ENCODE measurements at regions not wholly inside any gene's neighbourhood (a gene's known extent, or its start where the extent isn't known, plus 50 kb on each side); places are given as distances from the start of the nearest gene placed in this dataset.

DNA sequence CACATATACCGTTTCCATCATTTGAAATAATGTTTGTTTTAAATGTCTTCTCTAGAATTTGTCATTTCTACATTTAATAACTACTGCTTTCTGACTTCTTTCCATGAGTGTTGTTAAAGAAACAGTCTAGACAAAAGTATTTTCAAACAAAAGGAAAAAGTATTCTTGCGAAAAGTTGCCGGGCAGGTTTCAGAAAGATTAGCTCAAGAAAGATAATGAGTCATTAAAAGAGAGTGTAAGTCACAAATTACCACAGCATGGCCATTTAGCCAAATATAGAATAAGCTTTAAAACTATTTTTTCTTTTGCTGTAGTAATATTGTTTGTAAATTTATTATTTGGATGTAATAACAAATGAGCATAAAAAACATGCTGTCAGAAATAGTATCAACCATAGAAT, 493.0 kb downstream of the TLL1 start:
- DNase-seq = no peak

DNA sequence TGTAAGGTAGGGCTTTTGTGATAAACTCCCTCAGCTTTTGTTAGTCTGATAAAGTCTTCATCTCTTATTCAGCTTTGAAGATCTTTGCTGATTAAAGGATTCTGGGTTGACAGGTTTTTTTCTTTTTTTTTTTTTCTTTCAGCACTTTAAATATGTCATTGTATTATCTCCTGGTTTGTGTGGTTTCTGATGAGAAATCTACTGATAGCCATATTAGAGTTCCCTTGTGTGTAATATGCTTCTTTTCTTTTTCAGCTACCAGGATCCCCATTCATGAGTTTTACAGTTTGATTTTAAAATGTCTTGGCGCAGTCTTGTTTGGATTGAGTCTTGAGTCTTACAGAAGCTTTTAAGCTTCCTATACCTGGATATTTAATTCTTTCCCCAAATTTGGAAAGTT, 504.5 kb downstream of the TLL1 start:
- no peak for DNase-seq

DNA sequence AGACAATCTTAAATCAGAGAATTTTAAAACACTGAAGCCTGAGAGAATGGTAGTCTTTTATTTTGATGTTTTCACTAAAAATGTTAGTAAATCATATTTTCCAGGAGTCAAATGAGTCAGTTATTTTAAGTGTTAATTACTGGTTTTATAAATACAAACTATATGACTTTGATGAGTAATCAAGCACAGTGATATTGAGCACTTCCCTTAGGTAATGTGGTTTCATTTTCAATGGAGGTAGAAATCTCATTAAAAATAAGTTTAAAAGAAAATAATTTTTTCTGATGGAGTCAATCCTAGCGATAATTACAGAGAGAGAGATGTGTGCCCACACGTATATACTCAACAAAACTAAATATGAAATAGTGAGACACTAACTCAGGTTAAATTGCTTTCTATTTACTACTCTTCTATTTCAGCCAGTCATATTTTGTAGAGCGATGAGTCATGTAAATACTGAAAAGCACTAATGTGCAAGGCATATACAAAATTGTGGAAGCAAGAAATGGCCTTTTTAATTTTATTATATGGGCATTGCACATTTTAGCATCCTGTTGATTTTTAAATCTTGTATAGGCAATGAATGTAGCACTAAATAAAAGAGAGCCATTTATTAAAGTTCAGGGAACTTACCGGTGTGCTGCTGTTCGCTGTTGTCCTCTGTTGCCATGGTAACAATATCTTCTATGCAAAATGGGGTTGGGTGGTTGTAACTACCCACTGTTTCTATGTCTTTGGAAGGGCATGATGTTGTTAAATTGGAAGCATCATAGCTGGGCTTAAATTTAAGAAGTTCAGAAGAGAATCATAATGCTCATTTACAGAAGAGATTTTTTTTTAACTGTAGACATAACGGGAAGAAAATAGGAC, 513.7 kb downstream of the TLL1 start:
- no peak for DNase-seq

DNA sequence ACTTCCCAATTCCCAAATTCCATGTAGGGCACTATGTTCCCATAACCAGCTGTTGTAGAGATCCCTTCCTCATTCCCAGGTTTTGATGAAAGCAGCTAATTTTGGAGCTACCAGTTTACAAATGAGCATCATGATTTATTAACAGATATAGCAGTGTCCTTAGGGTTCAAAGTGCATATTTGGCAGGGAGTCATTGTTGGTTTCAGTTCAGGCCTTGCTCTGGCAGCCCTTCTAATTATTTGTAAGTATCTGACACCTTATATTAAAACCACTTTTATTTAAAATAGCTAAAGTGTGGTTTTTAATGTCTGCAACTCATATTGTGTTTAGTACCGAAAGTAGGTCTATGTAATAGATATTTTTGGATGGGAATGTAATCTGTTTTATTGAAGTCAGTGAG, 518.5 kb downstream of the TLL1 start:
- DNase-seq = no peak

DNA sequence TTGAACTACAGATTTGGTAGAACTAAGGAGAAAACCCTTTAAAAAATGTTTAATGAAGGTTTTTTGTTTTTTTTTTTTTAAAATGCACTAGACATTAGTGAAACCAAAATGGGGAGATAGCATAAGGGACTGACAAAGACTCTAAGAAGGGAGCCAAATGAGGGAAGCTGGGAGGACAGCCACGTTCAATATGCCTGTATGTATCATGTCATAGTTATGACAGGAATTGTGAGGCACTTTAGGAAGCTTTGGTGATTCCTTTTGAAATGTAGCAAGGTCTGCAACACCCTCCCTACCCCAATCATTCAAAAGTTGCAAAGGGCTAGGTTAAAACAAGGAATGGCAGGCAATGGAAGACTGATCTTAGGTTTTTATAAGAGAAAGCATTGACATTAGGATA, 526.0 kb downstream of the TLL1 start:
- no peak for DNase-seq

DNA sequence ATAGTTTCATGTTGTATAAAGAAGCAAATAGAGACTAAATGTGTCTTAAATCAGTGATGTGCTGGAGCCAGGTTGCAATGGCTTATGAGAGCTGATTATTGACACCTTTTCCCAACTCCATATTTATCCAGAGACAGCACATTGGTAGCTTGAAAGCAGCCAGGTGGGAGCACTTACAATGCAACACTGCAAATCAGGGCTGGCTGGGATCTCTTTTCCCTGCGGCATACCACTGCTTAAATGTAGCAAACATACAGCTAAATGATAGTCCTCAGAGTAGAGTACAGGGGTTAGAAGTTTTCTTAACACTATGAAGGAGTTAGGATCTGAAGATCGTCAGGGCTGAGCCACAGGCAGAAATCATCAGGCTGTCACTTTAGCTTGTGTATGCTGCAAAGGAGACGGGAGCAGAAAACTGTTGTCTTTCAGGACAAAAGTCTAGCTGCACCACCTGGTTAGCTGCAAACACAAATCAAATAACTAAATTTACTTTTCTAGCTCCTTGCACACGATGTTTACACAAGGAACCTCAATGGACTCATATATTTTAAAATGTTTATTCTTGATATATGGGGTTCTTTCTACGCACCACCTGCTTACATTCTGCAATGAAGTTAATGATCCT, 527.3 kb downstream of the TLL1 start:
- DNase-seq = peak; percentile 25

DNA sequence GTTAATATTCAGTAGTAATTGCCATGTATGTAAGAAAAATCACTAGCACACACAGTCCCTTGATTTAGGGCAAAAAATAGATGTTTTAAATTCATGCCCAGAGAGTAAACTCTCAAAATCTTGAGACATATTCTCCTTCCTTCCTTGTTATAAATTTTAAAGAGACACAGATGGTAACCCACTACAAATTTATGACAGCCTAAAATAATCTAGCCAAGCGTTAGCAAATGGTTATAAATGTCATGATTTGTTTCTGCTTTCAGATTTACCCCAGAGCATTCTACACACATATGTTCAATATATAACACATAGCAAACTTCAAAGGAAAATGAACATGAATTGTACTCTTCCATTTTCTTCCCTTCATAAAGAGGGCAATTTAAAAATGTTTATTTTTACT, 540.3 kb downstream of the TLL1 start:
- no peak for DNase-seq

DNA sequence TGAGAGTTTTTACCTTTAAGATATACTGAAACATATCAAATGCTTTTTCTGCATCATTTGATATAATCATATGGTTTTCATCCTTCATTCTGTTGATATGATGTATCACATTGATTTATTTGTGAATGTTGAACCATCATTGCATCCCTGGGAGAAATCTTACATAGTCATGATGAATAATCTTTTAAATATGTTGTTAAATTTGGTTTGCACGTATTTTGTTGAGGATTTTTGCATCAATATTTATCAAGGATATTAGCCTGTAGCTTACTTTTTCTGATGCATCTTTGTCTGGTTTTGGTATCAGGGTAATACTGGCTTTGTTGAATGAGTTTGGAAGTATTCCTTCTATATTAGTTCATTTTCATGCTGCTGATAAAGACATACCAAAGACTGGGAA, 541.4 kb downstream of the TLL1 start:
- no peak for DNase-seq

DNA sequence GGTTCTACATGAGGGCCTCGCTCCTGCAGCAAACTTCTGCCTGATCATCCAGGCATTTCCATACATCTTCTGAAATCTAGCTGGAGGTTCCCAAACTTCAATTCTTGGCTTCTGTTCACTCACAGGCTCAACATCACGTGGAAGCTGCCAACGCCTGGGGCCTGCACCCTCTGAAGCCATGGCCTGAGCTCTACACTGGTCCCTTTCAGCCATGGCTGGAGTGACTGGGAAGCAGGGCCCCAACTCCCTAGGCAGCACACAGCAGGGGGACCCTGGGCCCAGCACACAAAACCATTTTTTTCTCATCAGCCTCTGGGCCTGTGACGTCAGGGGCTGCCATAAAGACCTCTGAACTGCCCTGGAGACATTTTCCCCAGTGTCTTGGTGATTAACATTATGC, 542.7 kb downstream of the TLL1 start:
- DNase-seq = no peak

DNA sequence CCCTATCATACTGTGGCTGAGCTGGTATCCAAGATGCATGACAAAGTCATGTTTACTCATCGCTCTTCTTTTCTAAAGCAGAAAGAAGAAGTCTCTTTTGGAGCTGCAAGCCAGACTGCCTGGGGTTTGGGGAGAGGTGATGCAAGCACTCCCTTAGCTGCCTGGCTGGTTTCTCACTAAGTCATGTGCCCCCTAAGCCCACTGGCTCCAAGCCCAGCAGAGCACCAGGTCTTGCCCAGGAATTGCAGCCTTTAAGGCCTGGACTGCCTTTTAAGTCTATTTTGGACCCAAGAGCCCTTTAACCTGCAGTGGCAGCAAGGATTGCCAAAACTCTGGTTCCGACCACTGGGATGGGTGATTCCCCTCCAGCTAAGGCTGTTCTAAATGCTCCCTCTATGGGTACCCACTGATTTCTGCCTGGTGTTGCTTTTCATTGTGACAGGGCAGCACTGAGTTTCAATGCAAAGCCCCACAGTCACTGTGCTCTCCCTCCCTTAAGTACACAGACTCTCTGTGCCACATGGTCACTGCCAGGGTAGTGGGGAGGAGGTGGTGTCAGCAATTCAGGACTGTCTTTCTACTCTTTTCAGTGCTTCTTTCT, 548.6 kb downstream of the TLL1 start:
- DNase-seq = no peak

DNA sequence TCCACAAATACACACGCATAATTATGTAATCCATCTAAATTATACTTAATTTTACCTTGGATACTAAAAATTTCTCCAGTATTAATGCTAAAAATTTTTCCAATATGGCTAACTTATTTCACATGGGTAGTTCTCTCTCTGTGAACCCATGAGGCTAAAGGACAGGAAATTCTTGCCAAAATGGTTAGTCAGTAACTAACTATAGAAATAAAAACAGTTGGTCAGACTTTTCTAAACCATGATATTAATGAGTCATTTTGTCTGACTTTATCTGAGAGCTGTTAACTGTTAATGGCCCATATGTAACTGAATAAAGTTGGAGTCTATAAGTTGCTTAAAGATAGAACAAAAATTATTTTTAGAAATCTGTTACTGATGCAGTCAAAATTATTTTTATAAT, 549.4 kb downstream of the TLL1 start:
- DNase-seq = no peak

DNA sequence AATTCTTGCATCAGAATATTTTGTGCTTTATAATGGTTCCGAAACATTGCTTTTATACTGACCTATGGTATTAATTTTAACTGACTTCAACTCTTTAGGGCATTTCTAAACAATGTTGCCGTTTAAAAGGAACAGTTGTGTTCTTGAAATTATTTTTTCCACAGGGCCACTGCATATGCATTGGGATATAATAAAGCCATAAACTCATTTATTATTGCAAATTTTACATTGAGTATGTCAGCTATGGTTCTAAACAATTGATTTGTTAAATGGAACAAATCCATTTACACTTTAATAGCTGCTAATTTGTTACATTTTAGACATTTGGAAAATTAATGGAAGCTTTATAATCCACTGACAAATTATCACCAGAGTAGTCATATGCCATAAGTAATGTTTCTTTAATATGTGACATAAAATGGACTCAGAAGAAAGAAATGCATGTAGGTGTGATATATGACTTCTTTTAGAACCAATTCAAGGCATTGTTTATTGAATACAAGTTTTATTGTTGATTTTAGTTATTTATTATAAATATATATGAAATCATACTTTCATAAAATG, 553.3 kb downstream of the TLL1 start:
- DNase-seq = no peak

DNA sequence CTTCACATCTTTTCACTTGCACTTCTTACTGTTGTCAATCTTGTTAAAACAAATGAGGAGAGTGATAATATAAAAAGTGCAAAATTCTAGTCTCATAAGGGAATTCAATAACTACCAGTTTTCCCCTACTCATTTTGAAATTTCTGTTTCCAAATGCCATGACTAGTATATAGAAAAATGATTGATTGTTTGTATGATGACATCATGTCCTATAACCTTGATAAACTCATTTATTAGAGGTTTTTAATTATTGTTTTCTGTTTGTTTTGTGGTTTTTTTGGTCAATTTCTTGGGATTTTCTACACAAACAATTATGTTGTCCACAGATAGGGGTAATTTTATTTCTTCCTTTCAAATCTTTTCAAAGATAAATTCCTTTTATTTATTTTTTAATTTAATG, 559.1 kb downstream of the TLL1 start:
- no peak for DNase-seq

DNA sequence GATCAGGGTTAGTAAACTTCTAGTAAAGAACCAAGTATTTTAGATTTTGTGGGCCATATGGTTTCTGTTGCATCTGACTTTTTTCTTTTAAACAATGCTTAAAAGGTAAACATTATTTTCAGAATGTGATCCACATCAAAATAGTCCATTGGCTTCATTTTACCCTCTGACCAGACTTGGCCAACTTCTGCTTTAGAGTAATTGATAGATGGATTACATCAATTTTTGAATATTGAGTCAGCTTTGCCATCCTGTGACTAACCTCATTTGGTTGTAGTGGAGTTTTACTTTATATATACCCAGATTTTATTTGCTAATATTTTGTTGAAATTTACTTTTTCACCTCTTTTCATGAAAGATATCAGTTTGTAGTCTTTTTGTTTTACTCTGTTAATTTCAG, 559.8 kb downstream of the TLL1 start:
- no peak for DNase-seq

DNA sequence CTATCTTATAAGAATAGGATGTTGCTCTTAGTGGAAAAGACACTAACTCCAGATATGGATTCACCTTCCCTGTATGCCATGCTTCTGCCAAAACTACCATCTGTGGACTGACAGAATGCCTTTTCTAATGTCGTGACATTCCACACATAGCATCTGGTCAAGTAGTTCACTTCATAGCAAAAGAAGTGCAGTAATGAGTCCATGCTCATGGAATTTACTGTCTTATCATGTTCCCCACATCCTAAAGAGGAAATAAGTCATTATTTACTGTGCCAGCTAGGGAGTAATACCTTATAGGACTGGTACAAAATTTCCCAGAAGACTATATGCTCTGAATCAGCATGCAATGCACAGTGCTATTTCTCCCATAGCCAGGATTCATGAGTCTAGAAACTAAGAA, 562.4 kb downstream of the TLL1 start:
- DNase-seq = no peak

DNA sequence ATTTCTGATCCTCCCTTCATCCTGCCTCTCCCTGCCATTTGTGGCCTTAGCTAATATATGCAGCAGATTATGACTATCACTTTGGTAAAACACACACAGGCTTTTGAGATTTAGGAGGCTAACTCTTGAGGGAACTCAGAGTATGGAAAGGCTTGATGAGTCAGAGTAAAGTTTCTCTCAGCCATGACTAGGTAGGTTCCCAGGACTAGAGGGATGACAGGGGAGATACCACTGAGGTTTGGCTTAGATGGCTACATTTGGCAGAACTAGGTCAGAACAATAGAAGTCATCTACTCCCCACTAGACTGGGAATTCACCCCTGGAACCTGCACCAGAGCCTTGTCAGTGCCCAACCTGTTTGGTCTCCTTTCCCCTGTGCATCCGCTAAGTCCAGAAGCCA, 585.7 kb downstream of the TLL1 start:
- no peak for DNase-seq

DNA sequence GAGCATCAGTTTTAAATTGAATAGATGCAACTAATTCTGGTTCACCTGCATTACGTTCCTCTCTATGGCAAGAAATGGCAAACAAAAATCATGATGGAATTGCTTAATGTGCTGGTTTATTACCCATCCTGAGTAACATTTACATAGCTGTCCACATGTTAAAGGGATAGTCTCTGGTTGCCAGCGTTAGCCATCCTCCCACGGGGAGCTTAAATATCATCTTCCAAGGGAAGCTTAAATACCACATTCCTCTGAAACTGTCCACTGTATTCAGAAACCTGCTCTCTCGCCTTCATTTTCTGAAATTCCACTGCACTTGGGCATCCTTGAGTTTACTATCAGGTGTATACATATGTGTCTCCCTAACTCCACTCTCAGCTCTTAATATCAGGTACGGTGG, 586.6 kb downstream of the TLL1 start:
- no peak for DNase-seq

DNA sequence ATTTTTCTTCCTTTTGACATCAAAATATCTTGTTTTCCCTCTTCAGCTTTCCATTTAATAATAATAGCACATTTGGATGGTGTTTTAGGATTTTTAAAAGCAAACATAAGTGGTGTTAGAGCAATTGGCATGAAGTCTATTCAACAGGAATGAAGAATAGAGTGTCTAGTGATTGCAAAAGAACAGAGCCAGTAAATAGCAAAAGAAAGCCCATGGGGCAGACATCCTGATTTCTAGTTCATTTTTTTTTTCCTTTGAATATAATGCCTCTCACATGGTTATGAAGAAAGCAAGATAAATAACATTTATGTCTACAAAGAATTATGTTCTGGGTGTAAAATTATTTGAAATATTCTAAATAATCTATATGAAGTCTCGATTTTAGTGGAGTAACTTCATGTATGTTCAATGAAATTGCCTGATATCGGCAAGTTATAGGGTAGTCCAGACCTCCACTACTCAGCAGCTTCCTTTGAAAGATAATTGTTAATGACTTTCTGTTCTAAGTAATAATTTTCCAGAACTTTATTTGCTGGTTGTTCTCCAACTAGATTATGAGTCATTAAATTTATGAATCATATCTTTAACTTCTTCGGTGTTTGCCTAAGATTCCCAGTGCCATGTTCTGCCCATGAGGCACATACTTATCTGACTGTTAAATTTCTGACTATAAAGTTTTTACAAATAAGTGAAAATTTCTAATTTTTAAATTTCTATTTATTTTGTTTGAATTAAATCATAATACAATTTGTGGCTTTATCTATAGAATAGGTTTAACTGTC, 587.9 kb downstream of the TLL1 start:
- DNase-seq = no peak

DNA sequence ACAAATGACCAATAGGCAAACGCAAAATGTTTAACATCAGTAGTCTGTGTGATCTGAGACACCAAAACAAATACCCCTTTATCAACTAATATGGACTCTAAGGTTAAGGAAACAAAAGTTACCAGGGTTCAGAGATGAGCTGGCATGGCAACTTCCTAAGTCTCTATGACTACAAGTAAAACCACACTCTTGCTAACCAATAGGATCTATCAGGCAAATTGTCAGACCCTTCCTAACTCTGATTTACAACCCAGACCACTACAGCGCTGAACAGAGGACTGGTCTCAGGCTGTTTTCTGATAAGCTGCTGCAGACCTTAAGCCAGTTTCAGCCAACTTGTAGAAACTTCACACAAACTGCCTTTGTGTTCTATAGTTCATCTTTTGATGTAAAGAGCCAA, 608.0 kb downstream of the TLL1 start:
- no peak for DNase-seq

DNA sequence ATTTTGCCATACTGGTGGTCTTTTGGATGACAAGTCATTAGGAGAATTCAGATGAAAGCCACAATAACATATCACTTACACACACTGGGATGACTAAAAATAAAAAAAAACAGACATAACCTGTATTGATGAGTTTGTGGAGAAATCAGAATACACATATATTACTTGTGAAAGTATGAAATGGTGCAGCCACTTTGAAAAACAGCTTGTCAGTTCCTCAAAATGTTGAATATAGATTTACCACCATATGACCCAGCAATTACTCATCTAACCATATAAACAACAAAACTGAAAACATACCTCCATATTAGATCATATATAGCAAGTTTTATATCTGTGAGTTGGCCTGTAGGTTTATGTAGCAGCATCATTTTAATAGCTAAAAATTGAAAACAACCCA, 608.7 kb downstream of the TLL1 start:
- no peak for DNase-seq

DNA sequence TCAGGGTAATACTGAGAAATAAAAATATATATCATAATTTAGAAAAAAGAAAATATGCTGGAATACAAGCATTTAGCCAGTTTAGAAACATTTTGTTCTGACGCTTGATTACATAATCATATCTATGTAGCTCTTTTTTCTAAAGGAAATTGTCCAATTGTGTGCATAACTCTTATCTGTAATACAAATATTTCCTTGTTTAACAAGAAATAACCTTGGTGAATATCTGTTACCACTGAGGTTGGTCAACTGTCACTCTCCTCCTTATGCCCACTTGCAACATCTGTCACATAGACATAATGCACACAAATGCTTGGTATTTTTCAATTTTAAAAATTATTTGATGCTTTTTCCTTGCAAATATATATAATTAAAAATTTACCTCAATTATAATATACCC, 609.7 kb downstream of the TLL1 start:
- no peak for DNase-seq

DNA sequence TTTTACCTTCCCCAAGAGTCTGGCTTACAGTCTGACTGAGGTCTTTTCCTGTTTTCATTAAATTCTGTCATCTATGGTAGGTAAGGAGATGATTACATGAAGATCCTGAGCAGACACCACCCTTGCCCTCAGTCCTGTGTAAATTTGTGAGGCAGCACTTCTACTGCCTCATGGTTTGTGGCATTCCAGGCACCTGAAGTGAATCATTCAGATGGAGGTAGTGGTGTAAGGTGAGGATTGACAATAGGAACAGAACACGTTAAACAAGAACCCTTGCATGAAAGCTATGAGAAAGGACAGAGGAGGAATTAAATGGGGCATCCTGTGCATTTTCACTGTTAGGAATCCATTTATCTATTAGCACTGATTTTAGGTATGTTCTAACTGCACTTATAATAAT, 618.6 kb downstream of the TLL1 start:
- no peak for DNase-seq

DNA sequence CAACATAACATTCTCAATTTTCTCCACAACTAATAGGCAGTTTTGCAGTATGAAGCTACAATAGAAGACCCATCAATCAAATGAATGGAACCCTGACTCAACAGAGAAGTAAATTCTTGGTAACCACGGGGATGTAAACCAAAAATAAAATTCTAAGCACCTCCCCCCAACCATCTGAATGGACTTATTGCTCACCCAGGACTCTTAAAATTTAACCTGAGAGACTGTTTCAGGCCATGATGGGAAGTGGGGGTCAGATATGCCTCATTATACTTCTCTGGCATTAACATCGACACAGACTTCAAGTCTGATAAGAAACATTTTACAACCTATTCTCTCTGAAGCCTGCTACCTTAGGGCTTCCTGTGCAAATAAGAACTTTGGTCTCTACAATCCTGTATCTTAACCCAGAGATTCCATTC, 620.9 kb downstream of the TLL1 start:
- DNase-seq = no peak

All from NCI-H1436 (cell line).